ACC112 (cell line): ENCODE measurements at regions not wholly inside any gene's neighbourhood (a gene's known extent, or its start where the extent isn't known, plus 50 kb on each side); places are given as distances from the start of the nearest gene placed in this dataset.

ENCODE experiments used
- H2AFZ ChIP-seq: fragments of 200-600 bp; sonication (generic); one replicate; pipeline ENCODE4 v1.6.0; 2017; ENCODE audit warnings: antibody characterized with exemption, low read length; ENCODE audit not compliant: unreplicated experiment
- H3K27ac ChIP-seq: fragments of 200-600 bp; sonication (generic); 2 replicates; pipeline ENCODE4 v1.5.1; 2014; ENCODE audit warnings: low read depth, mild to moderate bottlenecking, antibody characterized with exemption, low read length, moderate library complexity
- H3K27me3 ChIP-seq: fragments of 200-600 bp; sonication (generic); 2 replicates; pipeline ENCODE4 v1.6.1; 2014; ENCODE audit warnings: mild to moderate bottlenecking, antibody characterized with exemption, low read length, moderate library complexity, mixed read lengths; ENCODE audit not compliant: insufficient read depth
- H3K36me3 ChIP-seq: fragments of 200-600 bp; sonication (generic); 2 replicates; pipeline ENCODE4 v1.6.1; 2016; ENCODE audit warnings: mild to moderate bottlenecking, antibody characterized with exemption, low read length, moderate library complexity, mixed read lengths; ENCODE audit not compliant: insufficient read depth
- H3K4me1 ChIP-seq: fragments of 200-600 bp; sonication (generic); one replicate; pipeline ENCODE4 v1.6.1; 2016; ENCODE audit warnings: low read length, mixed read lengths; ENCODE audit not compliant: insufficient read depth, unreplicated experiment, control insufficient read depth
- H3K4me3 ChIP-seq: fragments of 200-600 bp; sonication (generic); 2 replicates; pipeline ENCODE4 v1.5.1; 2014; ENCODE audit warnings: mild to moderate bottlenecking, low read depth, low read length
- H3K79me2 ChIP-seq: fragments of 200-600 bp; sonication (generic); one replicate; pipeline ENCODE4 v1.6.0; 2016; ENCODE audit warnings: low read length; ENCODE audit not compliant: control insufficient read depth, unreplicated experiment, insufficient read depth

- Histone ChIP-seq H3K36me3 (no peaks in the 10 kb centered on the region), H3K27ac (no peak overlapping the region), H2AFZ (no peak overlapping the region), H3K79me2 (no peaks in the 10 kb centered on the region), H3K27me3 (no peaks in the 10 kb centered on the region), H3K4me1 (peaks cover 10% of the 10 kb centered on the region), H3K4me3 (no peak overlapping the region)
These were observed 56.1 kb downstream of the CAPZA3 start for GRCh38 chr12:18794000-18794399.

- Histone ChIP-seq H3K4me1 (peaks cover 18% of the 10 kb centered on the region), H3K36me3 (no peaks in the 10 kb centered on the region), H2AFZ (no peak overlapping the region), H3K27me3 (no peaks in the 10 kb centered on the region), H3K4me3 (no peak overlapping the region), H3K79me2 (no peaks in the 10 kb centered on the region), H3K27ac (no peak overlapping the region)
These were observed 59.7 kb downstream of the CAPZA3 start for GRCh38 chr12:18797604-18798003.

- Histone ChIP-seq H2AFZ (peak overlapping the region; percentile 76), H3K4me3 (no peak overlapping the region), H3K36me3 (no peaks in the 10 kb centered on the region), H3K27ac (no peak overlapping the region), H3K27me3 (no peaks in the 10 kb centered on the region), H3K79me2 (no peaks in the 10 kb centered on the region), H3K4me1 (peaks cover 18% of the 10 kb centered on the region)
These were observed 60.8 kb downstream of the CAPZA3 start for GRCh38 chr12:18798535-18799361.

- no peak overlapping the region for H3K4me3 ChIP-seq
- H3K4me1 ChIP-seq, result peaks cover 18% of the 10 kb centered on the region
- no peak overlapping the region for H3K27ac ChIP-seq
- no peaks in the 10 kb centered on the region for H3K27me3 ChIP-seq
- no peaks in the 10 kb centered on the region for H3K36me3 ChIP-seq
- H2AFZ ChIP-seq, result peak overlapping the region; percentile 76
- no peaks in the 10 kb centered on the region for H3K79me2 ChIP-seq
These were observed 61.6 kb downstream of the CAPZA3 start for GRCh38 chr12:18799561-18799960.

- Histone ChIP-seq H2AFZ (no peak overlapping the region), H3K27ac (no peak overlapping the region), H3K79me2 (no peaks in the 10 kb centered on the region), H3K4me1 (no peaks in the 10 kb centered on the region), H3K4me3 (no peak overlapping the region), H3K36me3 (no peaks in the 10 kb centered on the region), H3K27me3 (no peaks in the 10 kb centered on the region)
These were observed 67.8 kb downstream of the CAPZA3 start for GRCh38 chr12:18805516-18806248.

GRCh38 chr12:18807714-18808113 is 69.8 kb downstream of the CAPZA3 start:
- Histone ChIP-seq H3K4me1 (no peaks in the 10 kb centered on the region), H3K79me2 (no peaks in the 10 kb centered on the region), H3K36me3 (no peaks in the 10 kb centered on the region), H2AFZ (no peak overlapping the region), H3K27ac (no peak overlapping the region), H3K27me3 (no peaks in the 10 kb centered on the region), H3K4me3 (no peak overlapping the region)

- no peak overlapping the region for H3K4me3 ChIP-seq
- no peaks in the 10 kb centered on the region for H3K36me3 ChIP-seq
- no peak overlapping the region for H2AFZ ChIP-seq
- no peak overlapping the region for H3K27ac ChIP-seq
- no peaks in the 10 kb centered on the region for H3K79me2 ChIP-seq
- H3K4me1 ChIP-seq, result no peaks in the 10 kb centered on the region
- no peaks in the 10 kb centered on the region for H3K27me3 ChIP-seq
These were observed 70.3 kb downstream of the CAPZA3 start for GRCh38 chr12:18808221-18808620.

- Histone ChIP-seq H3K27me3 (no peaks in the 10 kb centered on the region), H3K27ac (no peak overlapping the region), H3K4me3 (no peak overlapping the region), H2AFZ (no peak overlapping the region), H3K36me3 (no peaks in the 10 kb centered on the region), H3K79me2 (no peaks in the 10 kb centered on the region), H3K4me1 (no peaks in the 10 kb centered on the region)
These were observed 72.8 kb downstream of the CAPZA3 start for GRCh38 chr12:18810537-18811253.

- Histone ChIP-seq H3K27me3 (no peaks in the 10 kb centered on the region), H3K4me3 (no peak overlapping the region), H2AFZ (no peak overlapping the region)
These were observed 73.4 kb downstream of the CAPZA3 start for GRCh38 chr12:18811273-18811672.

GRCh38 chr12:18813753-18814152 is 75.8 kb downstream of the CAPZA3 start:
- no peaks in the 10 kb centered on the region for H3K27me3 ChIP-seq
- H3K4me1 ChIP-seq, result no peaks in the 10 kb centered on the region
- H3K36me3 ChIP-seq, result no peaks in the 10 kb centered on the region
- H3K27ac ChIP-seq, result no peak overlapping the region
- no peak overlapping the region for H3K4me3 ChIP-seq
- no peaks in the 10 kb centered on the region for H3K79me2 ChIP-seq
- H2AFZ ChIP-seq, result no peak overlapping the region

More at GRCh38 chr12:18811273-18811672, 73.4 kb downstream of the CAPZA3 start:
- Histone ChIP-seq H3K36me3 (no peaks in the 10 kb centered on the region), H3K79me2 (no peaks in the 10 kb centered on the region), H3K4me1 (no peaks in the 10 kb centered on the region), H3K27ac (no peak overlapping the region)
